Left kidney (tissue), 1 donor: ENCODE measurements at regions not wholly inside any gene's neighbourhood (a gene's known extent, or its start where the extent isn't known, plus 50 kb on each side); places are given as distances from the start of the nearest gene placed in this dataset.
"Not testable (repeated sequence)": the region's sequence is repeated elsewhere in the genome, so short reads cannot be mapped to it uniquely, and the experiment has no call there.

Experiments used
- DNase-seq: peaks from one replicate; pipeline ENCODE4 v3.0.0-alpha.2; 2013

DNA sequence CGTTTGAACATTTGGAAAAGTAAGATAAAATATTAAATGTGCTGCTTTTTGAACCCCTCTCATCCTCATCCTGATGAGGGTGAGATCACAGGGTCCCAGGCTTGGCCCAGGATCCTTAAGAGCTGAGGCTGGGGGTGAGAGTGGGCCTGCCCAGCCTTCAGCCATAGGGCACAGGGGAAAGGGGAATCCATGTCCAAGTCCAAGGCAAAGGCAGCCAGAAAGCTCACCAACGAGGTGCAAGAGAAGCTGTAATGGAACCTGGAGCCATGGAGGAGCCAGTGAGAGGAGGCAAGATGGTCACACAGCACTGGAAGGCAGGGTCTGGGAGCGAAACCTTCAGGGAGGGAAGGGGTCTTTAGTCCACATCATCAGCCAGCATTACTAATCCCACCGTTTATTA, 191.9 kb downstream of the RRAGC start:
- DNase-seq = no peak

DNA sequence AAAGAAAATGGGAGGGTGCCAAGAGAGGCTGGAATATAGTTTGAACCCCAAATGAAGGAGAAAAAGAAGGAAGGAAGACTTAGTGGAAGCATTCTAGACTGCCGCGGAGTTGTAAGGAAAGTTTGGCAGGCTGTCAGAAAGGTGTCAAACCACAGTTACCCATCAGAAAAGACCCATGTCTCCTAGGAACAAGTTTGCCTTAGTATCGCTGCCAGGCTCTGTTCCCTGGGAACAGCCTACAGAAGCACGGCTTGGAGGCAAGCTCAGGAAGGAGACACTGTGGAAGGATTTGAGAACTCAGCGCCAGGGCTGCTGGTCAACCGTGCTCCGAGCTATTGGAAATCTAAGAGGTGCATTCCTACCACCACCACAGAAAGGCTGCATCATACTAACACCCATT, 197.4 kb downstream of the RRAGC start:
- DNase-seq = no peak

DNA sequence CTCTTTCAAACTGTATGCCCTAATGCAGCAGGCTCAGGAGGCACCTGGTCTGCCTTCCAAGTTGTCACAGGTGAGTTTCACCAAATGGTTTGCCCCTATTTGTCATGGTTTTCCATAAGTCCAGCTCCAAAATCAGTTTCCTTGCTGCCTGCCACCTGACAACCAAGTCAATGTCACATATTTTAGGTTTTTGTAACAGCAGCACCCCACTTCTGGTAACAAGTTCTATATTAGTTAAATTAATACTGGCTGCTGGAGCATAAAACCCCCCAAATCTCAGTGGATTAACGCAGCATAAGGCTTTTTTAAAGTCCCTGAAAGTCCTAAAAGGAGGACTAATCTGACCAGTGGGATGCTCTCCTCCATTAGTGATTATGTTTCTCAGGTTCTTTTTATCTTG, 200.7 kb downstream of the RRAGC start:
- no peak for DNase-seq

DNA sequence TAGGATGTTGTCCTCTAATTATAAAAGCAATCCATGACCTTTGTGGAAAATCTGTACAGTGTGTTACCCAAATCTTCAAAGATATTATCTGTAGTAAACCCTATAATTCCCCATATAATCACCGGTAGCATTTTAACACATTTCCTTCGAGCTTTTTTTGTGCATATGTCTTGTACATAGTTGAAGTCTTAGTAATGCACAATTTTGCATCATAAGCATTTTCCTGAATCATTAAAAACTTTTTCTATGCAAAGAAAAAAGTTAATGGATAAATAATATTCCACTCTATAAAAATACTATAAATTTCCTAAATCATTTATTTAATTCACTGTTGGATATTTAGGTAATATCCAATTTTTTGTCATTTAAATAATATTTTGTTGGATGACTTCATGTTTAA, 201.7 kb downstream of the RRAGC start:
- DNase-seq = no peak

DNA sequence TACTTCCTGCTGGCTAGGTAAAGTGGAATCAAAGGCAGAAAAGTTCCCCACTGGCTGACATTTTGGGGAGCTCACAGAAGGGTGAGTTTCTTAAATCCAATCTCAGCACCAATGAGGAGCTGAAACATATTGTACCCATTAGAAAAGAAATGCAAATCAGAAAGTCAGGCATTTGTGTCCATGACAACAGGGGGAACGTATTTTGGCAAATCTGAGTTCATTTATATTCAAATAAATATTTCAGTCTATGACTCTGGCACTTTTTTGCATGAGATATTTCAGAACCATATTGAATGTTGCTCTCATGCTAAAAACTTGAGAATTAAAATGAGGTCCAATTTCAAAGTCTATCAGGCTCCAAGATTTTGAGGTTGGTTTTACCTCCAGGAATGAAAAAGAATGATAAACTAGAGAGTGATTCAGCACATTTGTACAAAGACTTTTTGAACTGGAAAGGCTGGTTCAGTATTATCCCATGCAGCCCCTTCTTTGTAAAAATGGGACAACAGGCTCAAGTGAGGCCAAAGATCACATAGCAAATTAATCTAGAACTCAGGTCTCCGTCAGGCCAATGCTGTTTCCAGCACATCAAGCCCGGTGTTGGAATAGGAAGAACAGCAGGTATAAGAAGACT, 202.2 kb downstream of the RRAGC start:
- no peak for DNase-seq

DNA sequence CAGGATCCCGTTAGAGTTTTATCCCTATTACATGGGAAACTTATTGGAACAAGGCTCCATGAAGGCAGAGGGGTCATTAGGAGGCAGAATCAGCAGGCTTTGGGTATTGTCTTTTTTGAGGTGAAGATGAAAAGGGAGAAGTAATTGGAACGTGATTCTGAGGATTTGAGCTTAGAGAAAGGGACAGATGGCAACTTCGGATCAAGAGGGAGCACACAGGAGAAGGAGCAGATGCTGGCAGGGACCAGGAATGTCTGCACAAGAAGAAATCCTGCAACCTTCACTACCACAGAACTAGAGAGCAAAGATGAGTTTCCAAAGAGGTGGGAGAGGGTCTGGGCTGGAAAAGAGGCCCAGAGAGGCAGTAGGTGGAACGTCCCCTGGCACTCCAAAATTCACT, 202.8 kb downstream of the RRAGC start:
- DNase-seq = no peak

DNA sequence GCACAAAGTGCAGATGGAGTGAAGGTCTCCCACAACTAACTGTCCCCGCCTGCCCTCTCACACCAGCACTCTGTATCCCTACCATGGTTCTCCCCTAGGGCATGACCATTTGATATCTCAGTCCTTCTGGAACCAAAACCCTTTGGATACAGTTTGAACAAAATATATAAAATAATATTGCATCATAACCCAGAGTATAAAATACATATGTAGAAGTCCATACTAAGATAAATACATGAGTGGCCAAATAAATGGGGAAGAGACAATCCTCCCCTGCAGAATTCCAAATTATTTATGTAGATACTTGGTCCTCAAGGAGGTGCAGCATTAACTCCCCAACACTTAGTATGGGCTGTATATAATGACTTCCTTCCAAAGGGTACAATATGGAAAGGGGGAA, 207.4 kb downstream of the RRAGC start:
- no peak for DNase-seq

DNA sequence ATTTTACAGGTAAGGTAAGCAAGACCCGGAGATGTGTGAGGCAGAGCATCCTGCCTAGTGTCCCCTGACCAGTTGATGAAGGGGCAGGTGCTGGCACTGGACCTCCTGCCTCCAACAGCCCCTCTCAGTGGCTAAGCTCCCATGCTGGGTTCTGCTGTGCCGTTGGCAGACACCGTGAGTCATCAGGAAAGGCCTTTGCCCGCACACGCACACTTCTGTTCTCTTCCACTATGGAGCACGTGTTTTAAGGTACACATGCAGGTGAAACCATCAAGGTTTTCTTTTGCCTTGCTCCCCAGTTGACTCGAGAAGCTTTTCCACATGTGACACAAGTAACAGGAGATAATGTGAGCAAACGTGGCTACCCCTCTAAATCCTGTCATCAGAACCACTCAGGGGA, 207.9 kb downstream of the RRAGC start:
- no peak for DNase-seq

DNA sequence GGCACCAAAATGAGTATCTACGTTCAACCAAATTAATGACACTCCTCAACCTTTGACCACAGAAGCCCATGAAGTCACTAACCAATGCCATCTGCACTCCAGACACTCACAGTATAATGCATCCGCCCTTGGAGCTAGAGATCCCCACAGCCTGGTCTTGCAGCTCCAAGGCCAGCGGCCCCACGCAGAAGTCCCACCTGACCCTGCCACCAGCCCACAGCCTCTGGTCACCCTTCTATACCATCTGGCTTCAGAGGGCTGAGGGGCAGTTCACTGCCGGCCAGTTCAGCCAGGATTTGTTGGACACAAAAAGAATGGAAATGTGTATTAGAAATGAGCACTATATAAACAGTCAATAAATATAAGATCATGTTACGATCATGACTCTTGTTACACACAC, 211.2 kb downstream of the RRAGC start:
- no peak for DNase-seq

DNA sequence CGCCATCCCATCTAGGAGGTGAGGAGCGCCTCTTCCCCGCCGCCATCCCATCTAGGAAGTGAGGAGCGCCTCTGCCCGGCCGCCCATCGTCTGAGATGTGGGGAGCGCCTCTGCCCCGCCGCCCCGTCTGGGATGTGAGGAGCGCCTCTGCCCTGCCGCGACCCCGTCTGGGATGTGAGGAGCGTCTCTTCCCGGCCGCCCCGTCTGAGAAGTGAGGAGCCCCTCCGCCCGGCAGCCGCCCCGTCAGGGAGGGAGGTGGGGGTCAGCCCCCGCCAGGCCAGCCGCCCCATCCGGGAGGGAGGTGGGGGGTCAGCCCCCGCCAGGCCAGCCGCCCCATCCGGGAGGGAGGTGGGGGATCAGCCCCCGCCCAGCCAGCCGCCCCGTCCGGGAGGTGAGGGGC, 212.2 kb downstream of the RRAGC start:
- not testable (repeated sequence) for DNase-seq

DNA sequence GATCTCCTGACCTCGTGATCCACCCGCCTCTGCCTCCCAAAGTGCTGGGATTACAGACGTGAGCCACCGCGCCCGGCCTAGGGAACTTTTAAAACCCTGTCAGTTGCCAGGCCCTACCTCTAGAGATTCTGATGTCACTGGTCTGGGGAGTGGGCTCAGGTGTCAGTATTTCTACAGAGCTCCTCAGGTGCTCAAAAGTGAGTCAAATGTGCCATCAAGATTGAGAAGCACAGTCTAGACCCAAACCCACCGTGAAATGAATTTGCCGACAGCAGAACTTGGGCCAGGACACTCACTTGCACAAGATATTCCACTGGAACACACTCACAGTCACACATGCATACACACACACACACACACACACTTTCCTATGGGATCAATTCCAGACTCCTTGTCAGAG, 215.5 kb downstream of the RRAGC start:
- DNase-seq = no peak

DNA sequence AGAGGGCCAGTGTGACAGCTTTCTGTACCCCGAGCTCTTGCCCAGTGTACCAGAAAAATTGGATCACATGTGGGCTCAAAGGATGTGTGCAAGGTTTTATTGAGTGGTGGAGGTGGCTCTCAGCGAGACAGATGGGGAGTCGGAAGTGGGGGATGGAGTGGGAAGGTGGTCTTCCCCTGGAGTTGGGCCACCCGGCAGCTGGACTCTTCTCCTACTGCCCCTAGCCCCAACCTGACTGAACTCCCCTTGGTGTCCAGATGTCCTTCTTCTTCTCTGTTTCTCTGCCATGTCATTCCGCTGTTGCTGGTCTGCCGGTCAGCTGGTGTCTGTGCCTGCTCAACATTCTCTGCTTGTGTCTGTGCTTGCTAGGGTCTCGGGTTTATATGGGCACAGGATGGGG, 217.9 kb downstream of the RRAGC start:
- DNase-seq = no peak

DNA sequence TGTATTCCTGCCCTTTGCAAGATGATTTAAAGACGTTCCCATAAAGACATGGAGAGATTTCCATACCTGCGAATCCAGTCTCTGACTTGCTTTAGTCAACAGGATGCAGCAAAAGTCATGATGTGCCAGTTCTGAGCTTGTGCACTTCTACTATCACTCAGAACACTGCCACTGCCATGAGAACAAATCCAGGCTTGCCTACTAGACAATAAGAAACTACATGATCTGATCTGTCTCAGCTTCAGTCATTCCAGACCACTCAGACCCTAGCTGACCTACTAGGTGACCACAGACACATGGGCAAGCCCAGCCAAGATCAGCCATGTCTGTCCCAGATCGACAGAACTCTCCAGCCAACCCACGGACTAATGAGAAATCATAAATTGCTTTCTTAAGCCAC, 219.2 kb downstream of the RRAGC start:
- DNase-seq = no peak

DNA sequence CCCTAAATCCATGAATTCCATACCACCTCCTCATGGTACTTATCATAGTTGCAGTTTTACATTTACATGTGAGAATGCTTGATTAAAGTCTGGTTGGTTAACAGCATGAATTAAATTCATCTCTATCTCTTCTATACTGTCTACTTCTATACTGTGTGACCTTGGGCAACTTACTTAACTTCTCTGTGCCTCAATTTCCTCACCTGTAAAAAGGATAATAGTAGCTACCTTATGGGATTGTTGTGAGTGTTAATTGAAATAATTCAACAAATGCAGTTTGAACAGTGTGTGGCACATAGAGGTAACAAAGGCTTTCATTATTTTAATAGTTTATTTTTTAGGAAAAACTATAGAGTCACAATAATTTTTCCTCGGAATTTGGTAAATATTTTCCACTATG, 231.3 kb downstream of the RRAGC start:
- DNase-seq = no peak

DNA sequence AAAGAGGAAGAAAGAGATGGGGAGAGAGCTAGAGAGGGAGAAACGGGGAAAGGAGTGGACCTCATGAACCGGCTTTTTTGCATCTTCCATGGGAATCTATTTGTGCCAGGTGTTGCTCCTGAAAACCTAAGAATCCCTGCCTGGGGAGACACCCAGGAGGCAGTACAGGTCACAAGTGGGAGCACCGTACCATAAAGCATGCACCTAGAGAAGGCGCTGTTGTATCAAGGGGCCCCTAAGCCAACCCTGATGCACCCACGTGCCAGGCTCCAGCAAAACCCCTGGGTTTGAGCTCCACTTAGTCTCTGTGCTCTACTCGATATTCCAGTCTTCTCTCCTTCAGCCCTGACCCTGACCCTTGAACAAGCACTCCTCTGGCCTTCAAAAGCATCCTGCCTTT, 233.6 kb downstream of the RRAGC start:
- DNase-seq = no peak

DNA sequence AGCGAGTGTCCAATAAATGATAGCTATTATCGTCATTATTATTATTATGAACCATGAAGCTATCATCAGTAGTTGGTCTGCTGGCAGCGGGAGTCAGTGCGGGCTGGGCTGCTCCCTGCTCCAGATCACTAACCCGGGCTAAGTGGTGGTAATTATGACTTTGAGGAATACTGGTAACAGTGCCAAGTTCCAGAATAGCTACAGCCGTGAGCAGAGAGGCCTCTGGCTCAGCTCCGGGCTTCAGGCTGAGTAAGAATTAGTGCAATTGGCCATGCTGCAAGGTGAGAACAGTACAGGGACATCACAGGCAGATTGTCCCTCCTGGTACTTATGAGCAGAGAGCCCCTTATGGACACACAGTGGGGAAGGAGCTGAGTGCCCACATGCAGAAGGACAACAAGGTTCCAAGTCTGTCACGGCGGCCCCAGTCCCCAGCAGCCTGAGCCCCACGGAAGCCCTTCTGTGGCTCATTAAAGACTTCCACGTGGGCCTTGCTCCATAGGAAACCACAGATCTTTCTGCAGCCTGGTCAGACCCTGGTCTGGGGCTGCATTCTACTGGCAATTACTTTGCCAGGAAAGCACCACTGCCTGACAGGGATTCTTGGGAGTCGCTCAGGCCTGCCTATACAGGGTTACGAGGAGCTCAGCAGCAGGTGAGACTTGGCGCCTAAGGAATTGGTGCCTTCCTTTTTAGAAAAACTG, 235.1 kb downstream of the RRAGC start:
- DNase-seq = no peak

DNA sequence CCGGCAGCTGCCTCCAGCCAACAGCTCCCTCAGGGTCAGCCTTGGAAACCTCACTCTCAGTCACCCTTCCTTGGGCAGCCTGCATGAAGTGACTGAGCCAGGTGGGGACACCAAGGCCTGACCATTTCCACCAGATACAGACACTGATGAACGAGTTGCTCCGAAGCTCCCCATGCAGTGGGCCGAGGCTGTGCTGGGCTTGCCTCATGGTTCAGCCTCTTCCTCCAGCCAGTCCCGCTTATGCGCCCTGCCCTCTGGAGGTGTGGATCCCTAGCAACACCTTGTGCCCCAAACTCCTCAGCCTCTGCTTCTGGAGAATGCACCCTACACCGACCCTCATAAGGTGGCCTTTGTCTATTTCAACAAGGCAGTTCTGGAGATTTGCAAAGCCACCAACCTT, 236.0 kb downstream of the RRAGC start:
- no peak for DNase-seq

DNA sequence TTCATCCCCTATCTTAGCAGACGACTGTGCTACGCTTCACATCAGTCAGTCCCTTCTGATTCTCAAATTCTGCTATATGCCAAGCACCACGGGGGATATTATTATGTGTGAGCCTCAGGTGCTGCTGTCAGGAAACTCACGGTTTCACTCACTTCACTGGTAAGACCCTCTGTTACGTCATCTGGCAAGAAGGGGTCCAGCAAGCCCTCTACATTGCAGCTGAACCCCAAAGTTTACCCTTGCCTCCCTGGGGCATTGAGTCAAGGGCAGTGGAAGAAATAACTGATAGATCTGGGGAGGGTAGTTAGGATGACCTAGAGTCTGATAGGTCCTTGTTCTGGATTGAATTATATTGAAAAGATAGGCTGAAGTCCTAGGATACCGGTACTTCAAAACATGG, 237.4 kb downstream of the RRAGC start:
- DNase-seq = no peak

DNA sequence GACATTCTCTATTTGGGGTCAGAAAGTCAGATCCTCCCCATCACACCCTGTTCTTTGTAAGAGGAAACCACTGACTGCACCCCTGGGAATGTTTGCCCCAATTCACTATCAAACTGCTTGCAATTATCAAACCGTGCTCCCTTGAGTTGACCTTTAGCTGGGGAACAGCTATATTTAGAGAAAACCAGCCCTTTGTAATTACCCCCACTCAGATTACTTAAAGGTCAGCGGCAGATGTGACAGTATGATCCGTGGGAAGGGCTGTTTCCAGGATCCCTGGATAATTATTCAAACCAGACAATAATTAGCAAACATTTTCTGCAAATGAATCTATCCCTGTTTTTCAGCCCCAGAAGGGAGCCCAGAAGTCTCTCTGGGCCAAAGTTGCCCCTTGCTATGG, 242.7 kb downstream of the RRAGC start:
- DNase-seq = no peak

DNA sequence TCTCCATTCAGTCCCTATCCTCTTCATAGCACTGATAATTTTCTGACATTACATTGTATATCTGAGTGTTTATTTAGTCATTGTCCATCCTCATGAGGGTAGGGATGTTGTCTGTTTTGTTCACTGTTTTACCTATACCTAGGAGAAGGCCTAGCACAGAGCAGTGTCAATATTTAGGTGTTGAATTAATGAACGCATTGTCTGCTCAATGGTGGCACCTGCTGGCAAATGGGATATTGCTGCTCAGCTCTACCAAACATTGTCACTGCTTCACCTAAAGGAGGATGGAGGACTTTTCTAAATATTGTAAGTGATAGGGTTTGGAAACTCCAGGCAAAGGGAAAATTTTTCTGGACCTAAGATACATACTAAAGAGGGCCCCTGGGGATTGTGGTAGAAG, 243.9 kb downstream of the RRAGC start:
- DNase-seq = no peak

DNA sequence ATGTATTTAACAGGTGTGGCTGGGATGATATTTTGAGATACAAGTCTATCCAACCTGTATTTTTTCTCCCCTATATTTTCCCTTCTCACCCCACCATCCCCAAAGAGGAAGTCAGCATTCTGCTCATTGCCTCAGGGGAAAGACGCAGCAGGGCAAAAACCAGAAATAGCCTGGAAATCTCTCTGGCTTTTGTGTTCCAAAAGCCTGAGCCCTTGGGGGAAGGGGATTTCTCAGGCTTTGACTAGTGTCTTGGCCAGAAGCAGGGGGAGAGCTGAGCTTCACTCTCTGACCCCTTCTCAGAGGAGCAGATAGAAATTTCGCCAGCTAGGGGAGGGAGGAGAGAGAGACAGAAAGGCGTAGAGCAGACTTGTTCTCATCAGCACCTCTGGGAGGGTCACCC, 244.7 kb downstream of the RRAGC start:
- no peak for DNase-seq

DNA sequence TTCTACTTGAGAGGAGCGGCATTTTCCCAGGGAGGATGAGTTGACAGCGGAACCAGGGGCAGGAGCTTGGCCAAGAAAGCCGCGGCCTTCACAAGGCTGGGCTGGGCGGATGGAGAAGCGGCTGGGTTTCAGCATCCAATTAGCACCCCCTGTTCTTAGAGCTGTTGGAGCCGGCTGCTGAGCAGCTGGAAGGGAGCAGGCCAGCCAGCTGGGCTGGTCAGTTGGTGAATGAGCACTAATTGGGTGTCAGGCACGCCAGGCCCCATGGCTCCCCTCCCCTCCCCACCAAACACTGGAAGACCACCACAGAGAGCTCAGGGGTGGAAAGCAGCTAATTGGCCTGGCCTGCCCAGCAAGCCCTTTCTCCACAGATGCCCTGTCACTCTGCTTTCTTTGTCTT, 245.6 kb downstream of the RRAGC start:
- no peak for DNase-seq

DNA sequence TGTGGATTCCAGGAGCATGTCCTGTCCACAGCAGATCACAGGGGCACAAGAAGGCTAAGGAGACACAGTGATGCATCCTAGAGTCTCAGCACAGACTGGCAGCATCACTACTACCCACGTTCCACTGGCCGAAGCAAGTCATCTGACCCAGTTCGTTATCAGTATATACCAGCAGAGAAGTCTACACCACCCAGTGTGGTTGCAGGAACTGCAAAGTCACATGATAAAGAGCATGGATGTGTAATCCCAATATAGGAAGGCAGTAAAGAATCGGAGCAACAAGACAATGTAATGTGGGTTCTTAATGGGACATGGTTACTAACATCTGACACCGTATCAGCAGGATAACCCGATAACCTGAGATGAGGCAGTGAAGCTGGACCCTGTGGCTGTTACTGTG, 246.6 kb downstream of the RRAGC start:
- DNase-seq = no peak

DNA sequence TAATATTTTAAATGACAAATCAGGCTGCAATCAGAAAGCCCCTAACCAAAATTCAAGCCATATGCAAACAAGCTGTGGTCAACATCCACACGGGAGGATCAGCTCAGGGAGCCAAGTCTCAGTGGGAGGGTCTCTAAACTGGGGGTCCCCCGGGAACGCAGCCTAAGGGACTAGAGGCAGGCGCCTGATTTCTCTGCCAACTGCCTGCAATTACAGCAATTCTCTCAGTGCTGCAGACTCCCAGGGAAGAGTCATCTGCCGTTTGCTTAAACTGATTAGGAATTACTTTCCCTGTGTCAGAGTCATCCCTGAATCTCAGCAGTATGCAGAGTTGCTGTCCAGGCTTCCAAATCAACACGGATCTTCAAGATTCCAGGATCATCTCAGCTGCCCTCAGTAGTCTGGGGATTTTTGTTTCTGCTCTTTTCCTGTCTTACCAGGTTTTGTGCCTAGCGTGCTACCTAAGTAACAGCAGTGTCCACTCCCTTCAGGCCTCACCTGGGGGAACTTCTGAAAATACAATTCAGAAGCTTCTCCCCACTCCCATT, 247.8 kb downstream of the RRAGC start:
- DNase-seq = no peak
